Tibial nerve (tissue), 4 donors: ENCODE measurements at regions not wholly inside any gene's neighbourhood (a gene's known extent, or its start where the extent isn't known, plus 50 kb on each side); places are given as distances from the start of the nearest gene placed in this dataset.

Source experiments
- CTCF ChIP-seq, 5 experiments: fragments of 200-600 bp in 3 of 5; fragments of 450-650 bp in 2 of 5; sonication (generic) in 3 of 5; IDR thresholded peaks; one replicate each; pipeline ENCODE4 v1.5.1; 2016 to 2019; ENCODE audit warnings: antibody characterized with exemption in 5 of 5, mild to moderate bottlenecking in 3 of 5, moderate library complexity in 2 of 5
- EP300 ChIP-seq, 2 donors: sonication (generic); formaldehyde crosslinking; IDR thresholded peaks; one replicate each; pipeline ENCODE4 v1.6.1; 2017; ENCODE audit warnings: antibody characterized with exemption in 2 of 2, mild to moderate bottlenecking in 1 of 2
- POLR2A ChIP-seq, 2 donors: fragments of 450-650 bp; IDR thresholded peaks; one replicate each; pipeline ENCODE4 v1.6.1; 2017; ENCODE audit warnings: antibody characterized with exemption in 2 of 2, mild to moderate bottlenecking in 2 of 2, moderate library complexity in 2 of 2

DNA sequence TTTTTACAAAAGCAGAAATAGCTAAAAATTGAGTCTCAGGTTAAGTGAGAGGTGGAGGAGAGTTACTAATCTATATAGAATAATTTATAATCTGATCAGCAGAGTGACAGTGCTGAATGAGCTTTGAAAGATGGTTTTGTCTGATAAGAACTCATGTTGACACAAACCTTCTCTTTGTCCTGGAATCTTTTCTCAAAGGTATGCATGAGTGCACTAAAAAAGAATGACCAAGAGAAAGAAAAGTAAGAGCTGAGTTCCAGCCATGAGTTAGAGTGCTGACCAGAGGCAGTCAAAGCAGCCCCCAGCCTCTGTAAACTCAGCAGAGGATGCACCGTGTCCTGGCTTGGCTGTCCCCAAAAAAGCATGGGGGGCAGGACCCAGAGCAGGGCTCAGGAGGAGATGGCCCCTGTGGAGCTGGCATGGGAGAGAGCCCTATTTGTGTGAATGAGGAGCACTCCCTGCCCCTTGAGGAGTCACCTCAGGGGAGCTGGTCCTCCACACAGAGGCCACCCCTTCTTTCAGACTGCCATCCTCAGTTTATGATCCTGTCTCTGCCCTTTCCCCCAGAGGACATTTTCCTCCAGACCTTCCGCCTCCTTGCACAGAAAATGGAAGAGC is 129.8 kb downstream of the SEC23A start:
- TF ChIP-seq CTCF (IDR thresholded peaks at IDR 0.05) (no peak), POLR2A (IDR thresholded peaks at IDR 0.05) (no peak), EP300 (IDR thresholded peaks at IDR 0.05) (no peak)
